ENCODE measurements at regions not wholly inside any gene's neighbourhood (a gene's known extent, or its start where the extent isn't known, plus 50 kb on each side); places are given as distances from the start of the nearest gene placed in this dataset.

DNA sequence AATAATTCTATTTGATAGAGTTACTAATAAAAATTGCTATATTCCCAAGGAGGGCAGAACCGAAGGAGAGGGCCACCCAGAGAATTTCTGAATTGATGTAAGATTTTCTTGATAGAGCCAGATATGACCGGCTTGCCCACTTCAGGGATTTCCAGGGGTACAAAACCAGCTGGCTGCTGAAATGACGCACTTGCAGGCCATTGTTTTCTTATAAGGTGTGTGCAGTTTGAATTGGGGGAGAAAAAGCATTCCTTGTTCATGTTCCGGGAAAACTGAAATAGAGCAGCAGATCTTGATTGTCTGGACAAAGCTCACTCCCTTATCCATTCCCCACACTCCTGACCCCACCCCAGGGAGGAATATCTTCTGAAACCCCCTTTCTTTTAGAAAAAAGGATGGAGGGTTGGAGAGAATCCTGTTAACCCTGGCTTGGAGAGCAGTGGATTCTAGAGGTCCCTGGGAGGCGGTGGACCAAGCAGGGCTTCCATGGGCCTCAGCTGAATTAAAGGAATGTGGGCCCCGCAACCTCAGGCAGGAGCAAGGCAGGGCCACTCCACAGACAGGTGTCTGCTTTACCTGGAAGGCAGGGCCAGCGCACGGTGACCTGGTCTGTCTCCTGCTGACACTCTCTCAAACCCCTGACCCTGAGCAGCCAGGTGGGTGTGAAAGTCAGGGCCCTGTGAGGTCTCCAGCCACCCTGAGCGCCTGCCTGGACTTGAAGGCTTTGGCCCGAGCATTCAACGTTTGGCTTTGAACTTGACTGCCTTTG, 96.4 kb downstream of the TMEM170B start:
- TF ChIP-seq, protein P1, sequence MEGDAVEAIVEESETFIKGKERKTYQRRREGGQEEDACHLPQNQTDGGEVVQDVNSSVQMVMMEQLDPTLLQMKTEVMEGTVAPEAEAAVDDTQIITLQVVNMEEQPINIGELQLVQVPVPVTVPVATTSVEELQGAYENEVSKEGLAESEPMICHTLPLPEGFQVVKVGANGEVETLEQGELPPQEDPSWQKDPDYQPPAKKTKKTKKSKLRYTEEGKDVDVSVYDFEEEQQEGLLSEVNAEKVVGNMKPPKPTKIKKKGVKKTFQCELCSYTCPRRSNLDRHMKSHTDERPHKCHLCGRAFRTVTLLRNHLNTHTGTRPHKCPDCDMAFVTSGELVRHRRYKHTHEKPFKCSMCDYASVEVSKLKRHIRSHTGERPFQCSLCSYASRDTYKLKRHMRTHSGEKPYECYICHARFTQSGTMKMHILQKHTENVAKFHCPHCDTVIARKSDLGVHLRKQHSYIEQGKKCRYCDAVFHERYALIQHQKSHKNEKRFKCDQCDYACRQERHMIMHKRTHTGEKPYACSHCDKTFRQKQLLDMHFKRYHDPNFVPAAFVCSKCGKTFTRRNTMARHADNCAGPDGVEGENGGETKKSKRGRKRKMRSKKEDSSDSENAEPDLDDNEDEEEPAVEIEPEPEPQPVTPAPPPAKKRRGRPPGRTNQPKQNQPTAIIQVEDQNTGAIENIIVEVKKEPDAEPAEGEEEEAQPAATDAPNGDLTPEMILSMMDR (IDR thresholded peaks at IDR 0.05): no peak
- DNase-seq (ENCODE audit: low spot score): no peak
- Mint-ChIP-seq H3K27me3 (ENCODE audit: low read depth) (no peaks in the 10 kb centered on the region), H3K9me3 (ENCODE audit: low read depth) (no peaks in the 10 kb centered on the region), H3K4me3 (ENCODE audit: unreplicated experiment) (no peak overlapping the region), H3K4me1 (ENCODE audit: low read depth) (peaks cover 43% of the 10 kb centered on the region), H3K27ac (ENCODE audit: unreplicated experiment) (no peak overlapping the region), H3K36me3 (ENCODE audit: low read depth) (no peaks in the 10 kb centered on the region)

DNA sequence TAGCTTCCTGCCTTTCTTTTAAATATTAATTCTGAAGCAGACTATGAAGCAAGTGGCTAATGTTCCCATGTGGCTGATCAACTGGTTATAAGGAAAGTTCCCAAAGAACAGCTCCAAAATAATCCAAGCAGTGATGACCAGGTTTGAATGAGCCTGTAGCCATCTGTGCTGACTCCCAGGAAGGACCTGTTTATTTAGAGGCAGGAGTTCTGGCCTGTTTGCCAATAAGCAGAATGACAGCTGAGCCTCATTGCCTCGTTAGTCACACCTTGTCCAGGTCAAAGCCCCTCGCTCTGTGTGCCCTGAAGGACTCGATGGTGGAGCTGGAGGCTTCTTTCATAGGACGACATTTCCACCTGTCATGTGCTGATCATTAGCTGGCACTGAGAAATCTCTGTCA, 97.4 kb downstream of the TMEM170B start:
- TF ChIP-seq, protein P1 (IDR thresholded peaks at IDR 0.05): no peak
- Mint-ChIP-seq H3K27me3 (ENCODE audit: low read depth) (no peaks in the 10 kb centered on the region), H3K4me1 (ENCODE audit: low read depth) (peaks cover 53% of the 10 kb centered on the region), H3K27ac (ENCODE audit: unreplicated experiment) (no peak overlapping the region), H3K9me3 (ENCODE audit: low read depth) (no peaks in the 10 kb centered on the region), H3K4me3 (ENCODE audit: unreplicated experiment) (no peak overlapping the region), H3K36me3 (ENCODE audit: low read depth) (no peaks in the 10 kb centered on the region)
- no peak for DNase-seq (ENCODE audit: low spot score)

DNA sequence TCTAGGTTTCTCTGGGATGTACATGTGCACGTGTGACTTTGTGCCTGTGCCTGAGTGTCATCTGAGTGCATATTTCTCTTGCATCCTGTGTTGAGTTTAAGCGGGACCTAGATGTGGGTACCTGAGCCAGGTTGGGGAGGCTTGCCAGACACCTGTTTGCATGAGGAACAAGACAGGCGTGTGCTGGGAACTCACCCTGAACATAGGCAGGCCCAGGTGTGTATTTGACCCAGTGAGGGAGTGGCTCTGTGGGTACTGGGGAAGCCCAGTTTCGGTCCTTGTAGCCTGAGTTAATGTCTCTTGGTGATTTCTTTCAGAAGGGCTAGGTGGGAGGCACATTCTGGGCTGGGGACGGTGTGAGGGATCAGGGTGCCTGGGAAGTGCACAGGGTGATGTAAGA, 98.6 kb downstream of the TMEM170B start:
- H3K36me3 Mint-ChIP-seq (ENCODE audit: low read depth): no peaks in the 10 kb centered on the region
- no peak overlapping the region for H3K27ac Mint-ChIP-seq (ENCODE audit: unreplicated experiment)
- no peak overlapping the region for H3K4me3 Mint-ChIP-seq (ENCODE audit: unreplicated experiment)
- TF ChIP-seq, protein P1 (IDR thresholded peaks at IDR 0.05): no peak
- peaks cover under 1% of the 10 kb centered on the region for H3K9me3 Mint-ChIP-seq (ENCODE audit: low read depth)
- DNase-seq (ENCODE audit: low spot score): no peak
- H3K27me3 Mint-ChIP-seq (ENCODE audit: low read depth): no peaks in the 10 kb centered on the region
- H3K4me1 Mint-ChIP-seq (ENCODE audit: low read depth): peaks cover 62% of the 10 kb centered on the region

DNA sequence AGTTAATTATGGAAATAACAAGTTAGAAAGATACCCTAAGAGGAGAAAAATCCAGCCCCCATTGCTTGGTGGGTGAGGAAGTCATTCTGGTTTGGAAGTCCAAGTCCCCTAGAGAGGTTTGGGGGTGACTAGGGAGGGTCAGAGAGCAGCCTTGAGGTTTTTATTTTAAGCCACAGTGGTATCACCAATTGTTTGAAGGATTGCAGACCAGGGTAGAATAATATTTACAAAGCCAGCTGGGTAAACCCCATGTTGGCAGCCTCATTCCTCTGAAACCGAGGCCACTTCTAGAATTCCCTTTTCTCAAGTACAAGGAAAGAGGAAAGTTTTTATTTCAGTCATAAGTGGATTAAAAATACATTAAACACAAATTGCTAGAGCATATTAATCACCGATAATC, 99.7 kb downstream of the TMEM170B start:
- DNase-seq (ENCODE audit: low spot score): no peak
- Mint-ChIP-seq H3K9me3 (ENCODE audit: low read depth) (peaks cover 6% of the 10 kb centered on the region), H3K4me3 (ENCODE audit: unreplicated experiment) (no peak overlapping the region), H3K4me1 (ENCODE audit: low read depth) (peaks cover 66% of the 10 kb centered on the region), H3K27me3 (ENCODE audit: low read depth) (no peaks in the 10 kb centered on the region), H3K36me3 (ENCODE audit: low read depth) (no peaks in the 10 kb centered on the region), H3K27ac (ENCODE audit: unreplicated experiment) (peak overlapping the region; percentile 88)
- TF ChIP-seq, protein P1 (IDR thresholded peaks at IDR 0.05): no peak

DNA sequence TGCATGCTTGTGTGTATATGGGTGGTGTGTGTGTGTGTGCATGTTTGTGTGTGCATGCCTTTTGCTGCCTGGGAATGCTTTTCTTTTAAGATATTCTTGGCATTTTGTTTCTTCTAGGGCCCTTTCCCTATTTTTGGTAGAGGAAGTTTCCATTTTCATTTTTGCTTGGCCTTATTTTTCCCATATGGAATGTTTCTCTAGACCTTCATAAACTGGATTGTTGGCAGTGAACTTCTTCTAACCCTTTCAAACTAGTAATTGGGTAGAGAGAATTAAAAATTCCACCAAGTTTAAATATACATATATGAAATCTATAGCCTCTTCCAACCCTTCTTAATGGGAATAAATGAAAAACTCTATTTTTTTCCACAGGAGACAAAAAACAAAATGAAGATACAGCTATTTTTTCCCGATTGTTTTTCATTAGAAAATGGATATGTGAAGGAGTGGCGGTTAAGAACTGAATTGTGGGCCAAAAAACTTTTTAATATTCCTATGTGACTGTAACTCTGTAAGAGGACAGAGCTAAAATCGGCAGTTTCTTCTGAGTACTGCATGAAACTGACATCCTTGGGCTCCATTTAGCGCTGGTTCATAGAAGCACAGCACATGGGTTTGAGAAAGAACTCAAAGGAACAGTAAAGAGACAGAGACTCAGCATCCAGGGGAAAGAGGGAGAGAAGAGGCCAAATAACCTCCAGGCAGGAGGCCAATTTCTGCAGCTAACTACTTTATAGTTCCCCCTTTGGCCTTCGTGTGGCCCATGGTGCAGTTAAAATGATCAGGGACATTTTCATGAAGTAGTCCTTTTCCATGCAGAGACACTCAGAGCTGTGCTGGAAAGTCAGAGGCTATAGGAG, 102.1 kb downstream of the TMEM170B start:
- Mint-ChIP-seq H3K9me3 (ENCODE audit: low read depth) (peaks cover 6% of the 10 kb centered on the region), H3K27ac (ENCODE audit: unreplicated experiment) (no peak overlapping the region), H3K4me3 (ENCODE audit: unreplicated experiment) (no peak overlapping the region), H3K27me3 (ENCODE audit: low read depth) (no peaks in the 10 kb centered on the region), H3K4me1 (ENCODE audit: low read depth) (peaks cover 56% of the 10 kb centered on the region), H3K36me3 (ENCODE audit: low read depth) (peaks cover 2% of the 10 kb centered on the region)
- DNase-seq (ENCODE audit: low spot score): no peak
- TF ChIP-seq, protein P1 (IDR thresholded peaks at IDR 0.05): no peak

Measured in chondrocyte (in vitro differentiated cells).